SW480 (cell line): ENCODE measurements at regions not wholly inside any gene's neighbourhood (a gene's known extent, or its start where the extent isn't known, plus 50 kb on each side); places are given as distances from the start of the nearest gene placed in this dataset.

ENCODE experiments used
- DNase-seq: peaks from one replicate; pipeline ENCODE4 v3.0.0-alpha.2; 2016; ENCODE audit warnings: low spot score

DNA sequence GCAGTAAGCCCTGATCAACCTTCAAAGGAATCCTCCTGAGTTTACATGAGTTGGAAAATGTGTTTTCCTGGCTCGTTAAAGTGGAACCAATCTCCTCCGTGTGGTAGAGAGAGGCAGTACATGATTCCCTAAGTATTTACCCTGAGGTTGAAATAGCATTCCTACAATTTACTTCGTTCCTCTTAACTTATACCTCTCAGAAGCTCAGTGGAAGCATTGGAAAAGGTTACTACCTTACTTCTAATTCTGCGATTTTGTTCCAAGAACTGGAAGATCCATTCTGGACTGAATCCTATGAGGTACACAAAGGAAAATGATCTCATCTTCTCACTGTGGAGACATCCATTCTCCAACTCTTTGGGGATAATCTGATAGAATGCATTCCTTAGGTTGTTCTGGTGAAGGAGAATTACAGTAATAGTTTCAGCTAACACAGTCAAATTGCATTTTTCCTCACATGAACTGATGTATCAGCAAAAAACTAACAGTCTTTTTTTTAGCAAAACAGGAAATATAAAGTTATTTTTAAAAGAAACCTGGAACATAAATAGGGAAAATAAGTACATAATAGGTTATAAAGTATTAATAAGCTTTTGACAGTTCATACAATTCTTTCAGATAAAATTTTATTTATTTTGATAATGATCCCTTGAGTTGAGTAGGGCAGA lies 475.6 kb downstream of the PDZRN4 start:
- peak; percentile 40 for DNase-seq

DNA sequence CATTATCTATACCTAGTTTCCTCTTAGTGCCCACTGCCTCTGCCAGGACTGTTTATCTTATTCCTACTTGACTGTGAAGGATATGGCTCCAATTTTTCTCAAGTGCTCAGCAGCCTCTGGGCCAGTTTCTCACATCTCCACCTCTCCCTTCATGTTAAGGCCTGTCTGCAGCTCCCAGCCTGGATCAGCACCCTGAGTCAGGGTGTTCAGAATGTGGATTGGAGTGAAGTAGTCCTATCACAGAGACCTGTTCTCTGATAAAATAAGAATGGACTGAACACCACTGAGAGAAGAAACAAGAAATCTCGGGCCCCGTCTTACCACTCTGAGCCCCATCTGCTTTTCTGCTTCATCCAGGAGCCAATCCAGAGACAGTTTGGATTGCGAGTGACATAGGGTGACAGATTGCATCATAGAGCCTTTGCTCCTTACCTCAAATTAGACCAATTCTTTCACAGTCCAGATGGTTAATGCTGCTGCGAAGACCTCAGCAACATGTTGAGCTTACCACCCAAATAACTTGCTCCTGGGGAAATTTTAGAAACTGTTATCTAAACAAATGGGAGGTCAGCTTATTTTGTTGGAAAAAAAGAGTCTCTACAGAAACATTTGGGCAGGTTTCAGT lies 473.1 kb downstream of the PDZRN4 start:
- no peak for DNase-seq

DNA sequence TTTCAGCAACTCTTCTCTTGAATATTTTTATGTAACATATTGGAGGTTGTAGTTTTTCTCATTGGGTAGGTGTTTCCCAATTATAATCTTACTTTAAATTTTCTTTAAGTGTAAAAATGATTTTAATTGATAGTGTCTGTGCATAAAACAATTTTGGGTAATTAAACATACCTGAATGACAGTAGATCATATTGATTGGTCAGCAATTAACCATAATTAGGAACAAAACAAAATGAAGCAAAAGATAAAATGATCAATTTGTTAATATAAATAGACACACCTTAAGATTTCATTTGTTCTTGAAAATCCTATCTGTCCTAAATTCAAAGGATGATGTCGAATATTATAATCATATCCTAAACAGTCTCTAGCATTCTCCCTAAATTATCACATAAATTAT lies 468.3 kb downstream of the PDZRN4 start:
- no peak for DNase-seq

DNA sequence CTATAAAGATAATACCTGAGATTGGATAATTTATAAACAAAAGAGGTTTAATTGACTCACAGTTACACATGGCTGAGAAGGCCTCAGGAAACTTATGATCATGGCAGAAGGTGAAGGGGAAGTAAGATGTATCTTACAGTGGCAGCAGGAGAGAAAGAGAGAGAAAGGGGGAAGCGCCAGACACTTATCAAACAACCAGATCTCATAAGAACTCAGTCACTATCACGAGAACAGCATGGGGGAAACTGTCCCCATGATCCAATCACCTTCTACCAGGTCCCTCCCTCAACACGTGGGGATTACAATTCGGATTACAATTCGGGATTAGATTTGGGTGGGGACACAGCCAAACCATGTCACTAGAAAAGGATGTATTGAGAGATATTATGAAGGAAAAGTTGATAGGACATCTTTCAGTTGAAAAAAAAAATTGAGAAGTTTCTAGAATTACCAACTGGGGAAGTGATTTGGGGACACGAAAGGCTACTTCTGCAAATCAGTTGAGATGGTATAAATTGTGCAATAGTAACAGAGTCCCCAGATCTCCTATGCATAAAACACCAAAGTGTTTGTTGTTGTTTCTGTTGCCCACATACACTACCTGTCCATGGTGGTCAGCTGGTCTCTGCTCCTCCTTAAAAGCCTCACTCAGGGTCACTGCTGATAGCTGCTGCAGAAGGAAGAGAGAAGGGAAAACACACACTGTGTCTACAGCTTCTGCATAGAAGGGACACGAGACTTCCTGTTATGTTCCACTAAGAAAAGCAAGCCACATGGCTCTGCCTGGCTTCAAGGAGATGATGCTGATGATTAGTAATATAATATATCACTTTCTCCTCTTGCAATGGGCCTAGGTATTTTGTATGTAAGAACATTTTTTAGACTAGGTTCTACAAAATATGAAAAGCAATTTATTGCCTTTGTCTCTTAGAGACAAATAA lies 465.5 kb downstream of the PDZRN4 start:
- DNase-seq: no peak

DNA sequence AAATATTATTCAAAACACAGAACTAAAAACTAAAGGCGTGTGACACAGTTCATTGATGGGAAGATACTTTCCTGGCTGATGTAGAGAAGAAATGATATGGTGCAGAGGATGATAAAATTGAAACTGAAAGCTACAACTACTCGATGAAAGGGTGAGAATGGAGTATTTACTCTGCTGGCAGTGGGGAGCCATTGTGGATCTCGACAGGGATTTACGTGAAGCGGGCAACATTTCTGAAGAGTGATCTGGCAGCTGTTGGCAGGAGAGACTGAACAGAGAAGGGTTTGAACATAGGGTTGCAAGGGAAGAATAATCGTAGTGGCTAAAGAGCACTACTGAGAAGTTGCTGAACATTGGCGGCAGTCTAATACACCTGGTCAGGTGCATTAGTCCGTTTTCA lies 464.9 kb downstream of the PDZRN4 start:
- no peak for DNase-seq

DNA sequence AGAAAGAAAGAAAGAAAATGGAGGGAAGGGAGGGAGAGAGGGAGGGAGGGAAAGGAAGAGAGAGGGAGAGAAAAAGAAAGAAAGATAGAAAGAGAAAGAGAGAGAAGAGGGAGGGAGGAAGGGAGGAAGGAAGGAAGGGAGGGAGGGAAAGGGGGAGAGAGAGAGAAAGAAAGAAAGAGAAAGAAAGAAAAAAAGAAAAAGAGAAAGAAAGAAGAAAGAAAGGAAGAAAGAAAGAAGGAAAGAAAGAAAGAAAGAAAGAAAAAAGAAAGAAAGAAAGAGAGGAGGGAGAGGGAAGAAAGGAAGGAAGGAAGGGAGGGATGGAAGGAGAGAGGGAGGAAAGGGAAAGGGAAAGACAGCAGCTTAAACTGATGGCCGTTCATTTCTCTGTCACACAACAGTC lies 457.5 kb downstream of the PDZRN4 start:
- DNase-seq: no peak

DNA sequence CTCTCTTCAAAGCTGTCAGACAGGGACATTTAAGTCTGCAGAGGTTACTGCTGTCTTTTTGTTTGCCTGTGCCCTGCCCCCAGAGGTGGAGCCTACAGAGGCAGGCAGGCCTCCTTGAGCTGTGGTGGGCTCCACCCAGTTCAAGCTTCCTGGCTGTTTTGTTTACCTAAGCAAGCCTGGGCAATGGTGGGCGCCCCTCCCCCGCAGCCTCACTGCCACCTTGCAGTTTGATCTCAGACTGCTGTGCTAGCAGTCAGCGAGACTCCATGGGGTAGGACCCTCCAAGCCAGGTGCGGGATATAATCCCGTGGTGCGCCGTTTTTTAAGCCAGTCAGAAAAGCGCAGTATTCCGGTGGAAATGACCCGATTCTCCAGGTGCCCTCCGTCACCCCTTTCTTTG lies 454.7 kb downstream of the PDZRN4 start:
- DNase-seq: peak; percentile 14

DNA sequence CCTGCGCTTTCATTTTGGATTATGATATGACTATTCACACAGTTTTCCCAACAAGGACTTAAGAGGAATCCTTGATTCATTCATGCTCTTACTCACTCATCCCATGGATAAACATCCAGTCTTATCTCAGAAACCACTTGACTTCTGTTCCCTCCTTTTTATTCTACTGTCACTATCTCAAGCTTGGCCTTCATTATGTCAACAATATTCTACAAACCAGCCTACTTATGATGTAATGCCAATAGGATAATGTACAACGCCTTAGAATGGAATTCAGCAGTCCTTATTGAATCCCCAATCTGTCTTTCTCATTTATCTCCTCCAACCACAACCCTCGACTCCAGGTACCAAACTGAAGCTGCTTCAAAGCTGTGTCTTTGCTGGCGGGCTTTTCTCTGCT lies 448.5 kb downstream of the PDZRN4 start:
- no peak for DNase-seq

DNA sequence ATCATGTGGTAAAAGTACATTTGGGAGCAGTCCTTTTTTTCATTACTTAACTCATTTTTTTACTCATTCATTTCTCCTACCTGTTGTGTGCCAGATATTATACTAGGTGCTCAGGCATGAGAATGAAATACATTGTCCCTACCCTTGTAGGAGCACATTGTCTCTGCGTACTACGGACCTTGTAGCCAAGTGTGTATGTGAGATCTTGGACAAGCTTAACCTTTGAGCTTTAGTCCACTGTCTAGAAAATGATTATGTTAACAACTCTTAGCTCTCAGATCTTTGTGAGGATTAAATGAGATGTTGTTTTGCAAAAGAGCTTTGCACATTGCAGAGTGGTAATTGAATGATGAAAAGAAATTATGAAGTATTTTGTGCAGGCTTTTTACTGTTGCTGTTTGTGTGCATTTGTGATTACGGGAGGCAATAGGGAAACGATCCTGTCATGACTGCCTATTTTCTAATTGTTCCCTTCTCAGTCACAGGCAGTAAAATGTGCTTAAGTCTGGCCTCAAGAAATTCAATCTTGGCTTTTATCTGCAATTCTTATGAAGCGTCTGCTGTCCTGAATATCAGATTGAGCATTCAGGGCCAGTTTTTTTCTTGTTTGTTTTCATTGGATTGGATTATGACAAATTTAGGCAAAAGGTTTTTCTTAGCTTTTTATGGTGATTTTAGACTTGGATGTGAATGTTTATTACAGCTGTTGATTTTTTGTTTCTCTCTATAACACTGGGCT lies 447.7 kb downstream of the PDZRN4 start:
- no peak for DNase-seq

DNA sequence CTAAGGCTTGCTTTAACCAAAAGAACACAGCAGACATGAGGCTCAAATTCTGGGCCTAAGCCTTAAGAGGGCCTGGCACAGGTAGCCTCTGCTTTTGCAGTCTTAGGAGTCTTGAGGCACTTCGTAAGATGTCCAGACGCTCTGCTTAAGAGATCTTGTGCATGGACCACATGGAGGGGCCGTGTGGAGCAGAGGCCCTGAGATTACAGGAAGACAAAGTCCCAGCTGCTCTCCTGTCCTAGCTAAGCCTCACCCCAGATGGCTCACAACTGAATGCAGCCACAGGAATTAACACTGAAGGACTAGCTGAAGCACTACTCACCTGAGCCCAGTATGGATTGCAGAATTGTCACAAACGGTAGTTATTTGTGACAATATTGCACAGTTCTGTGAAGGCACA lies 446.0 kb downstream of the PDZRN4 start:
- DNase-seq: no peak

DNA sequence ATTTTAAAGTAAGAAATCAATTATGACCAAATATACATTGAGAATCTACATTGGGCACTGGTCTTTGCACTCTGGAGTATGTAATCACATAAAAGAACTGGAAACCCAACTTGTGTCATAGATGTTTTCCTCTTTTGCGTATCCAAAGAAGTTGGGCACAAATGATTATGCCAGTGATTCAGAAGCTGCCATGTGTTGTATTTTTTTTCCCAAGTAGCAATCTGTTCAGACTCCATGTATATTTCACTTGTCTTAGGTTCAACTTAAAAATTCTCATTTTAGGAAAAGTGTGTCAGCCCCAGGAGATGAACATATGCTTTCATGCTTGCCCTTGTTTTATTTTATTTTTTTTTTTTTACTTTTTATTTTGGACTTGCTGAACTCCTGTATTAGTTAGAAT lies 441.5 kb downstream of the PDZRN4 start:
- no peak for DNase-seq

DNA sequence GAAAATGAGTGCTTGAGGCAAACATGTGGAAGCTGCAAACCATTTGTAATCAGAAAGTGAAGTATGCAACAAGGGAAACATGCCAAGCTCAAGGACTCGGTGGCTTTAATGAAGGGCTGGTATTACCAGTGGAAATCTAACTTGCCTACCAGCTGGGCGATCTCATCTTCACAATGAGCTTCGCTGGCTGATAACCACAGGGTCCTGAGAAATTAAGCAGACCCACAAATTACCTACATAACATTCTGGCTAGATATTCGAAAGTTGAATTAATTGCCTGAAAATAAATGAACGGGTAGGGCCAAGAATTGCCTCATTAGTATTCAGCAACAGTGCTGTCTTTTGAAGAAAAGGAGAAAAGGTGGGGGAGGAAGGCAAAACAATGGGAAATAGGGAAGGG lies 439.4 kb downstream of the PDZRN4 start:
- DNase-seq: no peak

DNA sequence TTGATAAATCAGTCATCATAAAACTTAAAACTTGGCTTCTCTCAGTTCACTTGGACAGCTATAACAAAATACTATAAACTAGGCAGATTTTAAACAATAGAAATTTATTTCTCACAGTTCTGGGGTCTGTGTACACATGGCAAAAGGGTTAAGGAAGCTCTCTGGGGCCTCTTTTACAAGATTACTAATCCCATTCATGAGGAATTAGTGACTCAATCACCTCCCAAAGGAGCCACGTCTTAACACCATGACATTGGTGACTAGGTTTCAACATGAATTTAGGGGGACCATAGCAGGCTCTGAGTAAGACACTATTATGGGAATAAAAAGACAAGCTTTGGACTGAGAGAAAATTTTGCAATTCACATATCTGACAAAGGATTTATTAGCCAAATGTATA lies 436.5 kb downstream of the PDZRN4 start:
- DNase-seq: no peak
